GM21619 (cell line): ENCODE measurements at regions not wholly inside any gene's neighbourhood (a gene's known extent, or its start where the extent isn't known, plus 50 kb on each side); places are given as distances from the start of the nearest gene placed in this dataset.

Experiments used
- ATAC-seq: cut with Tn5 transposase; IDR thresholded peaks from one replicate; pipeline ENCODE4 v1.9.1; 2021; ENCODE audit not compliant: unreplicated experiment

DNA sequence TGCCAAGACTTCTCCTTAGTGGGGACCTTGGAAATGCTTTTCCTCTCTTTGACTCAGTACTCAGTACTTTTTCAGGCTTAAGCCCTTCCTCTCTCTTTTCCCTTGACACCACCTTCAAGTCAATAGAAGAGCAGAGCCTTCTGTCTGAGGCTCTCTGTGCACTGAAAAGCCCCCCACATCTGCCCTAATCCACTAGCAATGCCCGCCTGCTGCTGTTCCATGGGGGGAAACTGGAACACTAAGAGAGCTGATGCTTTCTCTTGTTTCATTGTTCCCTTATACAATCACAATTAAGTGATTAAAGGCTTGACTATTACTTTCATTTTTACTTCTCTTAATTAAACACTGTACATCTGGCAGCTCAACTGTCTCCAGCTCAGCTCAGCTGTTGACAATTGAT lies 254.5 kb downstream of the SLITRK6 start:
- ATAC-seq: no peak

DNA sequence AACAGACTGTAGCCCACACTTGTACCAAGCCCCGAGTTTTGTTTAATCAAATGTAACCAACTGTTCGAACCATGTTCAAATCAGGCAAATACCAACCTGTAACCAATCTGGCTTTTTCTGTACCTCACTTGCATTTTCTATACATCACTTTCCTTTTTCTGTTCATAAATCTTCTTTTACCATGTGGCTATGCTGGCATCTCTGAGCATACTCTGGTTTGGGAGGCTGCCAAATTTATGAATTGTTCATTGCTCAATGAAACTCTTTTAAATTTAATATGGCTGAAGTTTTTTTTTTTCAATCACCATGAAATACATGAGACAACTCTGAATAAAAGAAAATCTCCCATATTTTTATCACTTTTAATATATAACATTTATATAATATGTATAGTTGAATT lies 256.1 kb downstream of the SLITRK6 start:
- ATAC-seq: no peak

DNA sequence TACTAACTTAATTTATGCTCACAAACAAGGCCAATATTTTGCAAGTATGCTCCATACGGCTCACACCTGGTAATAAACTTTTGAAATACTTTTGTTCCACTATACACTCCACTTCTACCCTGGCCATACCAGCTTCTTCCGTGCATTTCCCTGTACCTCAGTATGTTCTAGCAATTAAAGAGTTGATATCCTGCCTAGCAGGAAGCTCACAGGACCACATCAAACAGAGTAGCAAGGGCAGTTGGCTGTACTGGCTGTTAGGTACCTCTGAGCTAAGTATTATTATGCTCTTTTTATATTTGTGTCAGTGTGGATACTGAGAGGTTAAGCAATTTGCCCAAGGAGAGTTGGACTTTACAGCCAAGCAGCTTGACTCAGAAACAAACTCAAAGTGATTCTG lies 257.7 kb downstream of the SLITRK6 start:
- ATAC-seq: no peak

DNA sequence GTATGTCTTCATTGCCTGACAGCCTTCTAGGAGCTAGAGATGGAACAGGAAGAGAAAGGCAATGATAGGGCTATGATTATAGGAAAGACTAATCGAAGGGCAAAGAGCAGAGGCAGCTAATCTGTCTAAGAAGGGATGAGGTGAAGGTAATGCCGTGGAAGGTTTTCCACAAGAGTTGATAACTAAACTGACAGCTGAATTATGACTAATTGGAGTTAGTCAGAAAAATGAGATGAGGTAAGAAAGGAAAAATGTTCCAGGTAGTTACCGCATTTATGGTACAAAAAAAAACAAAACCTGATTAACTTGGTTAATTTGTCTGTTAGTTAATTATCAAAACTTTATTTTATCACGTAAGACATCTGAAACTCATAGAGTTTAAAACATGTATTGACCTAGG lies 260.3 kb downstream of the SLITRK6 start:
- no peak for ATAC-seq

DNA sequence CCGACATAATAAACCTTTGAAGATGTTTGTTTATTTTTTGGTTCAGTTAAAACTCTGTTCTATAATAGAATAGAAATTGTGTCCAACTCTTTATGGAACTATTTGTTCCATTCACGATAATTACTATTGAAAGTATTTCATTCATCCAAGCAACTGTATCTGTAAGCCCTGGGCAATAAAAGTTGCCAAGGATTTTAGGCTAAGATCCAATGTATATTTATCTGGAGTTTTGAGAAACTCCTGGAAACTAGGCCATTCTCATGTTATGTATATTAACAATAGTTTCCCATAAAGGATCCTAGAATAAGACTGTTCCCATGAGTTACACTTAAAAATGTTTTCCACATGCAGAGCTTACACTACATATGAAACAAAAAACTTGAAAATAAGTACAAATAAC lies 261.6 kb downstream of the SLITRK6 start:
- ATAC-seq: no peak

DNA sequence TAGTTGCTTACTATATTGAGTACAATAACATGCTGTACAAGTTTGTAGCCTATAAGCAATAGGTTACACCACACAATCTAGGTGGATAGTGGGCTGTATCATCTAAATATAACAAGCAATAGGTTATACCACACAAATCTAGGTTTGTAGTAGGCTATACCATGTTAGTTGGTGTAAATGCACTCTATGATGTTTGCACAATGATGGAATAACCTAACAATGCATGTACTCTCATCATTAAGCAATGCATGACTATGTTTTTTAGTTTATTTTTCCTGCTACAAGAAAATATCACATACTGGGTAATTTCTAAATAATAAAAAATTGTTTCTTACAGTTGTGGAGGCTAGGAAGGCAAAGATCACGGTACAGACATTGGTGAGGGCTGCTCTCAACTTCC lies 262.5 kb downstream of the SLITRK6 start:
- ATAC-seq: no peak

DNA sequence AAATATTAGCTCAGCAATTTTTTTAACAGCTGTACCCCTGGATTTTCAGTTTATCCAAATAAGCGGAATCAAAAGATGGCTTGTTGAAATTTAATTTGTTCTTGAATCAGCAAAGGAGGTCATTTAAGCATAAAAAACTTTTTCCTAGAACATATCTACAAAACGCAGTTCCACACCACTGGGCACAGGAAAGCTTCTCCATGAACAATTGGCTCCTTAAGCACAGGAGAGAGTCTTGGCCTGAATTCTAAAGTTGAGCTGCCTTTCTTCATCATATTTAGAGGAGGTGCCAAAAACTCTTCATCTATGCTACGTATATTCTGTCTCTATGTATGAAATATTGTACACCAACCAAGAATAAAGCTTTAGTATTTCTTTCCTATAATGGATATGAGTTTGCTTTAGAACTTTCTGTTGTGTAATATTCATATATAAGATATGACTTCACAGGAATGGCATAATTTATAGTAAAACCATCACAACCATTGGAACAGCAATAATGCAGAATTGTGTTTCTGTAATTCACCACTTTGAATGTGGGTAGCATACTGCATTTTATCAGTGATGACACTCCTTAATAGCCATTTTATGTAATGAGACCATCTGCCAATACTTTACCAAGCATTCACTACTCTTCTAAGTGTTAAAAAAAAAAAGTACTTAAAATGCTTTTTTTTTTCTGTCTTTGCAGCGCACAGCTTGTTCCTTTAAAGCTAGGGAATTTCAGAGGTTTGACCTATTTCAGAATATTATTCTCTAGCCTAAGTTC lies 263.7 kb downstream of the SLITRK6 start:
- ATAC-seq: no peak

DNA sequence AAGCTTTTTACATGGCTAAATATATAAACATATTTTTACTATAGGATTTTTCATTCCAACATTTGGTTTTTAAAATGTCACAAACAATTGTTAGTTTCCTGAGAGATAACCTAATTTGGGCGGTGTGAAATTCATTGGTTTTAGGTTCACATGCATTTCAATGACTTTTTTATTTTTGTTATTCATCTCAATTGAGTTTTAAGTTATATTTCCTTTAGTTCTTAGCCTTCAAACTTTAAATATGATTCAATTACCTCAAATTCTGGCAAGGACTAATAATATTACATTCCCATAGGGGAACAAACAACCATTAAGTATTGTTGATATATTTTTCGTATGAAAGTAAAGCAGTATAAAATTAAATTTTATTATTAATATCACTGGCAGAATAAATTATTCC lies 265.3 kb downstream of the SLITRK6 start:
- no peak for ATAC-seq

DNA sequence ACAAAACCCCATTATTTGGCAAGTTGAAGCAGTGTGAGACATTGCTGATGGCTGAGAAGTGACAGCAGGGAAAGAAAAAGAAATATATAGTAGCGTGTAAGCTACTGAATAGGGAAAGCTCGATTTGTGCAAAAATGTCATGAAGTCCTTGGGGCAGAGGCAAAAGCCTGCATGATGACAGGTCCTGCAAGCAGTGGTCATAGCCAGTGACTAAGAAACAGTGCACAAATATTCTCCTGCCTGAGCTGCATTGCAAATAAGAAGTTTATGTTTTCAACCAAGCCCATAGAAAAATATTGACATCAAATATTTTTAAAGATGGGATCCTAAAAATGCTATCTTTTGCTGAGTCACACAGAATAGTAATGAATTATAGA lies 270.0 kb downstream of the SLITRK6 start:
- no peak for ATAC-seq

DNA sequence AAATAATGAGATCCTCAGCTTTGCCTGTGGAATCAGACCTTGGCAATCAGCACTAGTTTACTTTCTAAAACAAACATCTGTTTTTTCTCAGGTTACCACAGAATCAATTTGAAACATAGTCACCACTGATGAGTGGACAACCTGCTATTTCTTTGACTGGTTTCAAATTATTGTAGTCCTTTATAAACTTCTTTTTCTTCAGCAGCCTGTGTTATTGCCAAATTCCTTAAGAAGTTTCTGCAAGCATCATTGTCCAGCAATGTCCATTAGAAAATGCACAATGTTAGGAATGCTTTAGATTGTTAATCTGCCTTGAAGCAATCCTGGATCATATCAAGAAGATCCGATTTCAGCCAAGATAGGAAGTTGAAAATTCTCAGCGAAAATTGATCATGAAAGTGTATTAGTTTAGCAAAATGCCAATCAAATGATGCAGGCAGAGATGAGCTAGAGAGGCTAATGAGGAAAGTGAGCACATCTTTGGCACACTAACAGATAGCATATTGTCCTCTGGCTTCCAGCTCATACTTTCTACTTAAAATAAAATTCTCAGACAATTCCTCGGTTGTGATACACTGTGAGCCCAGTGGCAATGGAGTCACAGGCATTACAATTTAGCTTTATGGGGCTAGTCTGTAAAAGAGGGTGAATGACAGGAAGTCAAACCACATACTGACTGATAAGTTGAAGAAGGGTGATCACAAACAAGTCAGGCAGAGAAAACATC lies 270.6 kb downstream of the SLITRK6 start:
- no peak for ATAC-seq

DNA sequence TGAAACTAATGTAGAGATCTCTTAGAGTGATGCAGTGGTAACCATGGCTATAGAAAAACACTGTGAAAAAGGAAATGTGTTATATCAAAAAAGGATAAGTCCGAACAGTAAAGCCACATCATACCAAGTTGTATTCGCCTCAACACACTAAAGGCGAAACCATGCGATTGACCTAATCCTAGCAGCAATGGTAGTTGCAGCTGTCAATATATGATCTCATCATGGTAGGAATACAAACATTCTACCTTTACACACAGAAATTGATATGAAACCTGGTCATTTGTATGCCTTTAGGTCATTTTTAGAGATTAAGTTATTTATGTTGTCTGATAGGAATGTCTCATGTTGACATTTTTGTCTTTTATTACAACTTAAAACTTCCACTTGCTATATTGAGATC lies 271.9 kb downstream of the SLITRK6 start:
- no peak for ATAC-seq

DNA sequence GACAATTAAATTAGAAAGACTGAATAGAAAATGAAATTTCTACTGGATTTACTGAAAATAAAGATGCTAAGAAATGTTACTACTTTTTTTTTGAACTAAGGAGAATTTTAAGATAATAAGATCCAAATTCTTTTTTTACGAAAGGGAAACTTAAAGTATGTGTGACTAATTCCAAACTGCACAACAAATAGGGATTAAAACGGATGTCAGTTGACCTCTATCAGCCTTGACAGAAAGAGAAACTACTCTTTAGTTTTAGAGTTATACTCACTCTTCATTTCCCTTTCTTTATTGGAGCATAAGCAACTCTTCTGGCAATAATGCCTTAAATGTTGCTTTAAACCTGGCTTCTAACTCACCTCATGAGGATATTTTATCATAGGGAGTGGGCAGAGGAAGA lies 273.8 kb downstream of the SLITRK6 start:
- ATAC-seq: no peak

DNA sequence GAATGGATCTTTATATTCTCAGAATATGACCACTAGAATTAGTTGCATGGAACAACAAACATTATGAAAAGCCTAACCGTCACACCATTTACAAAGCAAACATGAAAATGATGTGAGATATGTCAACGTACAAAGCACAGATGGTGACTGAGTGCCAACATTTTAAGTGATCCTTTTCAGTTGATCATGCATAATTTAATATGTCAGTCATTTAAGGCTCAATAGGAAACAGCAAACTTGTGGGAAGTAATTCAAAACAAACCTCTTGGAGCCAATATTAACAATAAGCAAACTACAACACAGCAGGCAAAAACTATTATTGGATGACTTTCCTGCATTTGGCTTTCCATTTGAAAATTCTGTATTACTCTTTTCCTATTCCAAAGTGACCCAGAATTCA lies 277.6 kb downstream of the SLITRK6 start:
- no peak for ATAC-seq

DNA sequence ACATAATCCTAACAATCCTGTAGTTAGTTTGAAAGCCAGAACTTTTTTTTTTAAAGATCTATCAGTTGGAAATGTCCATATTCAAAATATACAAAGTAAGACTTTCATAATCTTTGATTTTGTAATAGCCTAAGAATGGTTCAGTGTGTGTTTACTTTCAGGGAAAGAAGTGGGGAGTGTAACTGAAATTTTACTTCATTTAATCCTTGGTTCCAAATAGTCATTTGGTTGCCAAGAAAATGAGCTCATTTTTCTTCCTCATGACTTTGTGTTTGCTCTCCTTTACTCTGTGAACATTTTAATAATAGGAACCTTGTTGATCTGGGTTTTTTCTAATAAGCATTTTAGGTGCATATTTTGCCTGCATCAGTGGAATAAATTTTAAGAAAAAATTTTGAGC lies 278.8 kb downstream of the SLITRK6 start:
- ATAC-seq: no peak

DNA sequence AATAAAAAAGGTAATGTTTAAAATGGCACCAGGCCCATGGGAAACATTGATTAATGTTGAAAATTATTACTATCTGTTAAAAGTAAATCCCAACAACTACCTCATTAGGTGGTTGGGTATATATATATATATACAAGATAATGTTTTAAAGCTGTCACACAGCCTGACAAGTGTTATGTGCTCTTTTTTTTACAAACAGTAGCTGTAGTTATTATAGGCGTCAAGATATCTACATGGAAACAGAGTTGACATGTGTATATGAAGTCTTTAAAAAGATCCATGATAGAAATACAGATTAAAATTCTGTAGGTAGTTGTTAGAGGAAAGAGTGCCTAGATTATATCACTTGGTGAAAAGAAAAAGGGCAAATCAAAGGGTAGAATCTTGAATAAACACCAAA lies 279.9 kb downstream of the SLITRK6 start:
- ATAC-seq: no peak

DNA sequence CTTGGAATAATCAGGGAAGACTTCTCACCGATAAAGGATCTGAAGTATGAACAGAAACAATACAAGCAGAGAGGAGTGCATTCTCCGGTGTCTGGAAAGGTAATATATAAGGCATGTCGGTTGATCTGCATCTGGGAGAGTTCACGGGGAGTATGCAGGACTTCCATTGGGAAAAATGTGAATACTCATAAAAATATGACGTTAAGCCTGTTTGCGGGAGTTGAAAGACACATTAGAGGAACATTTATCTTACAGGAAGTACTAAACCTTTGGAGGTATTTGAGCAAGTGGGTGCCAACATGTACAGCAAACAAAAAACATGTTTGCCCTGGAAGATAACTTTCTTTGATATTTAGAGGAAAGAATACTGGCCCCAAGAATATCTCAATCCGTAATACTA lies 286.8 kb downstream of the SLITRK6 start:
- no peak for ATAC-seq

DNA sequence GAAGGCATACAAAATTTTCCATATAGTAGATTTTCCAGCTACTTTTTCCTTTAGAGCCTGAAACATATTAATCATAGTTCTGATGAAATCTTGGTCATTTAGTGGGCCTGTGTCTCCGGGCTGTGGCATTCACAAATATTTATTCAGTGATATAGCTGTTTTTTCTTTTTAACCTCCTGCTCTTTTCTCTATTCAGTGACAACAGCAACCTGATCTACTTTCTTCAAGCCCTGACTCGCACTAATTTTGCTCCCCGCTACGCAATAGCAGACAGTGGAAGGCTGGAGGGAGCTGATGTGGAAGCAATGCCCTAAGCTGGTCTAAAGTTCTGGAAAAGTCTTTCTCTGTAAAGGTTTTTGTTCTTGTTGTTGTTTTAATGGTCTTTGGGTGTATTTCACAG lies 289.7 kb downstream of the SLITRK6 start:
- no peak for ATAC-seq

DNA sequence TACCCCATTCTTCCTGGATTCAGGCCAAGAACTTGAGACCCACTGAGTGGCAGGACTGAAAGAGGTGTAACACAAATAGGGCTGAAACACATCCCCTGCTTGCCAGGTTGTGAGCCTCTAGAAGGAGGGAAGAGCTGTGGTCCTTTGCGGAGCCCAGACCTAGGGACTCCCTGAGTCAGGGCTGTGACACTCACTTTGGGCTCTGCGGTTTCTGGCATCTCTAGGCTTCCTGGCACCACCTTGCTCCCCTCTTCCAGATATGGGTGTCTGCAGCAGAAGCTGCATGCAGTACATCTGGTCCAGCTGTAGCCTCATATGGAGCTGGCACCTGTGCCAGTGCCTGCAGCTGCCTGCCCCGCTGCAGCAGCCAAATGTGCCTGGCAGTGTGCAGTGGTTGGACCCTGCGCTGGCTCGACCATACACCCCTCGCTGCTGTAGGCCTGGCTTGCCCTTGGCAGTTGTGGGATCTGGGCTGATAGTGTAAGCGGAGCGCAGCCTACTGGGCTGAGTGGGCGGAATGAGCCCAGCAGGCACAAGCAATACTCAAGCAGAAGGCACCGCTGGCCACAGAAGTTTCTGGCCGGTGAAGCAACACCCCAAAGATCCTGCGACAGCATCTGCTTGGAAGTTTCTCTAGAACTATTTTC lies 290.4 kb downstream of the SLITRK6 start:
- ATAC-seq: no peak

DNA sequence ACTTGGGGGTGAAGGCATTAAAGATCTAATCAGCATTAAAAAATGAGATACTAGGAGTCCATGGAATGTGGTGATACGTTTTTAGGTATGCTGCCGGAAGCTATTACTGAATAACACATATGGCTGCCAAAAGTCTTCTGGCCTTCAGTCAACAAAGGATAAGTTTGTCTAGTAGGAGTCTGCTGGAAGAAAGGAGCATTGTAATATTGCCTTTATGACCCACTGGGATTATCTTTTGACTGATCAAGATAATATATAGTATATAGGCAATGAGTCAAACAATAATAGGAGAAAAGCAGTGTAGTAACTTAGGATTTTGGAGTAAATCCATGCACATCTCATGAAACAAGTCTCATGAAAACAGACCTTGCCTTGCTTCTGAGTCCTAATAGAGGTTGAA lies 295.4 kb downstream of the SLITRK6 start:
- no peak for ATAC-seq

DNA sequence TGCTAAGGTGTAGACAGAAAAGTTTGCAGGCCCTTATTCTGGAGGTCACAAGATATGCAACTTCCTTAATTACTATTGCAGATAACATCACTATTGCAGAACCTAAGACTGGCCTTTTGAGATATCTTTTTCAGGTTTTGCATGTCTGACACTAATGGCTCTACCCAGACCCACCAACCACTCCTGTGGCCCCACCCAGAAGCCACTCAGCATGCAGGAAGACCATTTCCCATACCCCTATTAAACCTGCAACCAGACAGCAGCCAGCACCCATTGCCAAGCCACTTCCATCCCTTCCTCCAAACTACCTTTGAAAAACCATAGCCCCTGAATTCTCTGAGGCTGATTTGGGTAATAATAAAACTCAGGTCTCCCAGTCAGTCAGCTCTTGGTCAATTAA lies 297.6 kb downstream of the SLITRK6 start:
- ATAC-seq: no peak

DNA sequence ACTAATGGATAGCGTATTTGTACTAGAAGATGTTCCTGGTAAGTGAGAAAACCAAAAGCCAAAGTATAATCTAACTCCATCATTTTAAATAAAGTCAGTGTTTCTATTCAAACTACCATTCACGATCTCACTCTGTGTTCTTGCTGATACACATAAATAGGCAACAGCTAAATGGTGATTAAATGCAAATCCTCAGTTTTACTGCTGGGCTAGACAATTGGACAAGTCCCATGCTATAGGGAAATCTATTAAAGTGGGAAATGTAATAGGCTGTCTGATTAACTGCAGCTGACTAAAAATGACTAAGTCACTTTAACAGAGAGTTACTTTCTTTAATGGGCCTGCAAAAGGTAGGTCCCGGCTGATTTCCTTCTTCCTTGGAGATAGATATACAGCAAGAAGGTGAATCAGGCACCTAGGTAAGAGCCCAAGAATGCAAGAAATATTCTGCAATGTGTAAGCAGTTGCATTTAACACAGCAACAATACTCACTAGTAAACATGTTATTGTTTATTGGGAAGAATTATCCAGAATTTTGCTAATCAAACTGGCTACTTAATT lies 298.4 kb downstream of the SLITRK6 start:
- no peak for ATAC-seq

DNA sequence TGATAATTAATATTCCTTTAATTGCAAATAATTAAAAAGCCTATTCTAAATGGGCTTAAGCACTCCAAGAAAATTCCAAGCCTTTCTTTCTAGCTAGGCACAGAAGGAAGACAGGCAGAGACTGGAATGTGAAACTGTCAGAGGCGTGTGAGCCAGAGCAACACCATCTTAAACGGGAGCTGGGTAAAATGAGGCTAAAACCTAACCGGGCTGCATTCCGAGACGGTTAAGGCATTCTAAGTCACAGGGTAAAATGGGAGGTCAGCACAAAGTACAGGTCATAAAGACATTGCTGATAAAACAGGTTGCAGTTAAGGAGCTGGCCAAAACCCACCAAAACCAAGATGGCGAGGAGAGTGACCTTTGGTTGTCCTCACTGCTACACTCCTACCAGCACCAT lies 300.4 kb downstream of the SLITRK6 start:
- no peak for ATAC-seq
